ENCODE measurements at regions not wholly inside any gene's neighbourhood (a gene's known extent, or its start where the extent isn't known, plus 50 kb on each side); places are given as distances from the start of the nearest gene placed in this dataset.

GRCh38 chr22:48649031-48649430 is 1178.6 kb downstream of the BRD1 start:
- TF ChIP-seq POLR2A (IDR thresholded peaks at IDR 0.05) (no peak), CTCF (IDR thresholded peaks at IDR 0.05) (no peak)
- intact Hi-C loops (cut with DNase I), result no loop called here
- WGBS, 4 donors, result 68 to 88% (median 87%) methylated on average over 7 to 9 of the region's 9 CpGs

GRCh38 chr22:48647606-48648515 is 1179.8 kb downstream of the BRD1 start:
- TF ChIP-seq CTCF (IDR thresholded peaks at IDR 0.05) (no peak), POLR2A (IDR thresholded peaks at IDR 0.05) (no peak)
- intact Hi-C loops (cut with DNase I), result no loop called here
- H3K36me3 ChIP-seq (replicated peaks in 1 of 2), result no peaks in the 10 kb centered on the region
- H3K27ac ChIP-seq, result no peak overlapping the region
- no peak for DNase-seq
- no peaks in the 10 kb centered on the region for H3K9me3 ChIP-seq (replicated peaks in 1 of 3)
- H3K4me1 ChIP-seq (replicated peaks in 1 of 2), result no peaks in the 10 kb centered on the region
- WGBS, 4 donors, result 86 to 91% (median 88%) methylated on average over 16 to 25 of the region's 25 CpGs
- H3K27me3 ChIP-seq, result no peaks in the 10 kb centered on the region
- H3K4me3 ChIP-seq, result no peak overlapping the region

More at GRCh38 chr22:48649031-48649430, 1178.6 kb downstream of the BRD1 start:
- no peaks in the 10 kb centered on the region for H3K4me1 ChIP-seq (replicated peaks in 1 of 2)
- no peaks in the 10 kb centered on the region for H3K9me3 ChIP-seq (replicated peaks in 1 of 3)
- H3K27ac ChIP-seq, result no peak overlapping the region
- H3K4me3 ChIP-seq, result no peak overlapping the region
- H3K27me3 ChIP-seq, result no peaks in the 10 kb centered on the region
- no peak for DNase-seq
- H3K36me3 ChIP-seq (replicated peaks in 1 of 2), result no peaks in the 10 kb centered on the region

- H3K36me3 ChIP-seq (replicated peaks in 1 of 2), result no peaks in the 10 kb centered on the region
- H3K27ac ChIP-seq, result no peak overlapping the region
- no peak overlapping the region for H3K4me3 ChIP-seq
- no peaks in the 10 kb centered on the region for H3K9me3 ChIP-seq (replicated peaks in 1 of 3)
- 77 to 96% (median 83%) methylated on average over 3 to 13 of the region's 13 CpGs for WGBS, 4 donors
- no peak for DNase-seq
- H3K4me1 ChIP-seq (replicated peaks in 1 of 2), result no peaks in the 10 kb centered on the region
- intact Hi-C loops (cut with DNase I), result no loop called here
- TF ChIP-seq POLR2A (IDR thresholded peaks at IDR 0.05) (no peak), CTCF (IDR thresholded peaks at IDR 0.05) (no peak)
- no peaks in the 10 kb centered on the region for H3K27me3 ChIP-seq
These were observed 1180.6 kb downstream of the BRD1 start for GRCh38 chr22:48647051-48647450.

- DNase-seq, result no peak
- TF ChIP-seq CTCF (IDR thresholded peaks at IDR 0.05), result no peak
- TF ChIP-seq POLR2A (IDR thresholded peaks at IDR 0.05), result no peak
These were observed 1181.3 kb downstream of the BRD1 start for GRCh38 chr22:48646216-48646925.

More at GRCh38 chr22:48646216-48646925, 1181.3 kb downstream of the BRD1 start:
- Histone ChIP-seq H3K4me3 (no peak overlapping the region), H3K4me1 (replicated peaks in 1 of 2) (no peaks in the 10 kb centered on the region), H3K27ac (no peak overlapping the region), H3K9me3 (replicated peaks in 1 of 3) (no peaks in the 10 kb centered on the region), H3K36me3 (replicated peaks in 1 of 2) (no peaks in the 10 kb centered on the region), H3K27me3 (no peaks in the 10 kb centered on the region)
- WGBS, 4 donors, result 74 to 78% (median 77%) methylated on average over 14 to 42 of the region's 42 CpGs
- intact Hi-C loops (cut with DNase I), result no loop called here

All from adrenal gland (tissue), 9 donors.